T-cell (primary cell): ENCODE measurements at regions not wholly inside any gene's neighbourhood (a gene's known extent, or its start where the extent isn't known, plus 50 kb on each side); places are given as distances from the start of the nearest gene placed in this dataset.

Experiments used
- ATAC-seq, 4 experiments: fragments of 200-7000 bp in 3 of 4; fragments of 150-1000 bp in 1 of 4; cut with Tn5 transposase; replicated peaks in 1 of 4; 1 replicate in 3 of 4; 2 replicates in 1 of 4; pipeline ENCODE4 v1.10.0; 2021; ENCODE audit warnings: moderate library complexity in 3 of 4, mild to moderate bottlenecking in 2 of 4, moderate number of reproducible peaks in 1 of 4
- CTCF ChIA-PET, 2 donors: fragments of 300-600 bp; sonication (Branson Sonifier 250); formaldehyde crosslinking; loops; one replicate each; lab custom pipeline; 2022; ENCODE audit warnings: antibody characterized with exemption in 2 of 2; lab: Charles Lee
- POLR2A ChIA-PET, 2 donors: fragments of 300-600 bp; sonication (Branson Sonifier 250); formaldehyde crosslinking; loops; one replicate each; lab custom pipeline; 2022; ENCODE audit warnings: antibody characterized with exemption in 2 of 2; lab: Charles Lee
- DNase-seq, 35 experiments: peaks; one replicate each; pipeline versions ENCODE4 v3.0.0 to v3.0.0-alpha.2; 2013 to 2023
- H3K27ac ChIP-seq: one replicate; pipeline ENCODE4 v1.5.1; 2013; ENCODE audit warnings: low read length
- H3K27me3 ChIP-seq, 2 experiments: replicated peaks in 1 of 2; 1 replicate in 1 of 2; 2 replicates in 1 of 2; pipeline versions ENCODE4 v1.6.1 to v1.7.0; 2013; ENCODE audit warnings: low read length in 1 of 2, mixed read lengths in 1 of 2; ENCODE audit not compliant: control insufficient read depth in 2 of 2, insufficient read depth in 2 of 2; ENCODE audit errors: extremely low read depth in 1 of 2
- H3K36me3 ChIP-seq, 2 donors: 1 replicate in 1 of 2; 2 replicates in 1 of 2; pipeline versions ENCODE4 v1.6.1 to v1.7.0; 2013; ENCODE audit warnings: low read length in 1 of 2; ENCODE audit not compliant: control insufficient read depth in 2 of 2, insufficient read depth in 1 of 2; ENCODE audit errors: extremely low read depth in 1 of 2
- H3K4me1 ChIP-seq, 2 experiments: 1 replicate in 1 of 2; 2 replicates in 1 of 2; pipeline versions ENCODE4 v1.6.1 to v1.7.0; 2013; ENCODE audit warnings: low read length in 2 of 2, mixed read lengths in 1 of 2; ENCODE audit not compliant: insufficient read depth in 2 of 2, control insufficient read depth in 1 of 2; ENCODE audit errors: extremely low read depth in 1 of 2
- H3K4me3 ChIP-seq, 2 donors: 1 replicate in 1 of 2; 2 replicates in 1 of 2; pipeline versions ENCODE4 v1.5.1 to v1.7.0; 2013; ENCODE audit warnings: mild to moderate bottlenecking in 2 of 2, low read length in 1 of 2, moderate library complexity in 1 of 2; ENCODE audit not compliant: control insufficient read depth in 1 of 2; ENCODE audit errors: extremely low read depth in 1 of 2
- H3K9me3 ChIP-seq: 2 replicates; pipeline ENCODE4 v1.7.0; 2013
- H3K27ac Mint-ChIP-seq, 2 donors: one replicate each; pipeline ENCODE4 v1.8.0; 2020 to 2021; ENCODE audit warnings: mild to moderate bottlenecking in 2 of 2, mixed read lengths in 2 of 2
- H3K27me3 Mint-ChIP-seq, 2 donors: one replicate each; pipeline ENCODE4 v1.8.0; 2021 to 2022; ENCODE audit warnings: mixed read lengths in 2 of 2
- H3K36me3 Mint-ChIP-seq: one replicate; pipeline ENCODE4 v1.8.0; 2021; ENCODE audit warnings: mixed read lengths
- H3K4me1 Mint-ChIP-seq, 3 donors: one replicate each; pipeline ENCODE4 v1.8.0; 2020 to 2022; ENCODE audit warnings: mixed read lengths in 3 of 3, mild to moderate bottlenecking in 1 of 3
- H3K4me3 Mint-ChIP-seq, 3 donors: one replicate each; pipeline ENCODE4 v1.8.0; 2020 to 2022; ENCODE audit warnings: mild to moderate bottlenecking in 3 of 3, mixed read lengths in 3 of 3, moderate library complexity in 3 of 3
- H3K9me3 Mint-ChIP-seq, 3 donors: one replicate each; pipeline ENCODE4 v1.8.0; 2020 to 2022; ENCODE audit warnings: mixed read lengths in 3 of 3
- WGBS: methylation state at CpG from one replicate; pipeline ENCODE4 v1.1.5; 2013; ENCODE audit warnings: missing lambda C conversion rate; ENCODE audit not compliant: insufficient coverage; 5-methylcytosine and 5-hydroxymethylcytosine counted together

GRCh38 chr5:1704676-1705075 lies 95.0 kb downstream of the MRPL36 start:
- ATAC-seq (no peak), DNase-seq (no peak)
- no peak overlapping the region for H3K27ac Mint-ChIP-seq
- Histone ChIP-seq H3K4me3 (no peak overlapping the region), H3K4me1 (no peaks in the 10 kb centered on the region), H3K27me3 (peaks cover 4 to 47% of the 10 kb centered on the region in 2 experiments), H3K9me3 (no peaks in the 10 kb centered on the region), H3K36me3 (no peaks in the 10 kb centered on the region), H3K27ac (no peak overlapping the region)
- peaks cover 19 to 36% of the 10 kb centered on the region in 2 donors for H3K27me3 Mint-ChIP-seq
- peaks cover 7 to 11% (median 9%) of the 10 kb centered on the region in 3 donors for H3K4me1 Mint-ChIP-seq
- 65% methylated on average over 5 of the region's 7 CpGs for WGBS
- H3K4me3 Mint-ChIP-seq, result no peak overlapping the region
- CTCF ChIA-PET, result no interaction called here
- H3K36me3 Mint-ChIP-seq, result no peaks in the 10 kb centered on the region
- POLR2A ChIA-PET, result no interaction called here
- H3K9me3 Mint-ChIP-seq, result no peaks in the 10 kb centered on the region

GRCh38 chr5:1704266-1704665 lies 95.4 kb downstream of the MRPL36 start:
- Mint-ChIP-seq H3K27ac (no peak overlapping the region), H3K27me3 (peaks cover 16 to 32% of the 10 kb centered on the region in 2 donors), H3K9me3 (no peaks in the 10 kb centered on the region), H3K4me1 (peaks cover 3 to 7% (median 5%) of the 10 kb centered on the region in 3 donors), H3K4me3 (no peak overlapping the region), H3K36me3 (no peaks in the 10 kb centered on the region)
- H3K9me3 ChIP-seq, result no peaks in the 10 kb centered on the region
- ChIA-PET POLR2A (no interaction called here), CTCF (no interaction called here)
- H3K4me3 ChIP-seq, result no peak overlapping the region
- H3K36me3 ChIP-seq, result no peaks in the 10 kb centered on the region
- no peak overlapping the region for H3K27ac ChIP-seq
- ATAC-seq (no peak), DNase-seq (no peak)
- WGBS, result 87% methylated on average over 10 of the region's 13 CpGs
- no peaks in the 10 kb centered on the region for H3K4me1 ChIP-seq
- peaks cover 4 to 47% of the 10 kb centered on the region in 2 experiments for H3K27me3 ChIP-seq

- H3K4me1 Mint-ChIP-seq, result no peaks in the 10 kb centered on the region
- H3K27me3 Mint-ChIP-seq, result peaks cover 11 to 27% of the 10 kb centered on the region in 2 donors
- DNase-seq (no peak), ATAC-seq (no peak)
- Histone ChIP-seq H3K27ac (no peak overlapping the region), H3K27me3 (peaks cover 0 to 43% of the 10 kb centered on the region in 2 experiments), H3K4me1 (no peaks in the 10 kb centered on the region), H3K9me3 (no peaks in the 10 kb centered on the region), H3K36me3 (no peaks in the 10 kb centered on the region), H3K4me3 (no peak overlapping the region)
- CTCF ChIA-PET, result no interaction called here
- H3K9me3 Mint-ChIP-seq, result no peaks in the 10 kb centered on the region
- POLR2A ChIA-PET, result no interaction called here
- no peak overlapping the region for H3K27ac Mint-ChIP-seq
- WGBS, result 86% methylated on average over 20 of the region's 21 CpGs
- no peak overlapping the region for H3K4me3 Mint-ChIP-seq
- no peaks in the 10 kb centered on the region for H3K36me3 Mint-ChIP-seq
Observed at GRCh38 chr5:1703352-1704050, 96.1 kb downstream of the MRPL36 start.

- H3K9me3 ChIP-seq, result no peaks in the 10 kb centered on the region
- WGBS, result 94% methylated on average over 16 of the region's 21 CpGs
- no peak for DNase-seq
- ChIA-PET CTCF (no interaction called here), POLR2A (no interaction called here)
- no peak overlapping the region for H3K27ac Mint-ChIP-seq
- no peaks in the 10 kb centered on the region for H3K36me3 Mint-ChIP-seq
- H3K4me1 ChIP-seq, result no peaks in the 10 kb centered on the region
- no peak overlapping the region for H3K4me3 ChIP-seq
- no peak overlapping the region for H3K4me3 Mint-ChIP-seq
- H3K36me3 ChIP-seq, result no peaks in the 10 kb centered on the region
- H3K27me3 Mint-ChIP-seq, result peaks cover 19 to 26% of the 10 kb centered on the region in 2 donors
- no peak overlapping the region for H3K27ac ChIP-seq
- peaks cover 0 to 37% of the 10 kb centered on the region in 2 experiments for H3K27me3 ChIP-seq
- no peaks in the 10 kb centered on the region for H3K9me3 Mint-ChIP-seq
- no peaks in the 10 kb centered on the region for H3K4me1 Mint-ChIP-seq
- no peak for ATAC-seq
Observed at GRCh38 chr5:1702318-1702717, 97.3 kb downstream of the MRPL36 start.

GRCh38 chr5:1701884-1702283 lies 97.8 kb downstream of the MRPL36 start:
- DNase-seq, result no peak
- POLR2A ChIA-PET, result no interaction called here
- 89% methylated on average over 22 of the region's 22 CpGs for WGBS

GRCh38 chr5:1701216-1701864 lies 98.3 kb downstream of the MRPL36 start:
- 93% methylated on average over 11 of the region's 15 CpGs for WGBS
- no peaks in the 10 kb centered on the region for H3K9me3 Mint-ChIP-seq
- no peak overlapping the region for H3K4me3 Mint-ChIP-seq
- Histone ChIP-seq H3K9me3 (no peaks in the 10 kb centered on the region), H3K27me3 (peaks cover 0 to 37% of the 10 kb centered on the region in 2 experiments), H3K4me3 (no peak overlapping the region), H3K4me1 (no peaks in the 10 kb centered on the region), H3K27ac (no peak overlapping the region), H3K36me3 (no peaks in the 10 kb centered on the region)
- no peak for ATAC-seq
- H3K36me3 Mint-ChIP-seq, result no peaks in the 10 kb centered on the region
- H3K27me3 Mint-ChIP-seq, result peaks cover 19 to 26% of the 10 kb centered on the region in 2 donors
- DNase-seq, result no peak
- H3K27ac Mint-ChIP-seq, result no peak overlapping the region
- H3K4me1 Mint-ChIP-seq, result no peaks in the 10 kb centered on the region
- POLR2A ChIA-PET, result no interaction called here
- CTCF ChIA-PET, result no interaction called here

More at GRCh38 chr5:1701884-1702283, 97.8 kb downstream of the MRPL36 start:
- Histone ChIP-seq H3K4me3 (no peak overlapping the region), H3K9me3 (no peaks in the 10 kb centered on the region), H3K27ac (no peak overlapping the region), H3K27me3 (peaks cover 0 to 37% of the 10 kb centered on the region in 2 experiments), H3K36me3 (no peaks in the 10 kb centered on the region), H3K4me1 (no peaks in the 10 kb centered on the region)
- no peak overlapping the region for H3K27ac Mint-ChIP-seq
- ATAC-seq, result no peak
- H3K4me1 Mint-ChIP-seq, result no peaks in the 10 kb centered on the region
- CTCF ChIA-PET, result no interaction called here
- peaks cover 19 to 26% of the 10 kb centered on the region in 2 donors for H3K27me3 Mint-ChIP-seq
- H3K36me3 Mint-ChIP-seq, result no peaks in the 10 kb centered on the region
- no peaks in the 10 kb centered on the region for H3K9me3 Mint-ChIP-seq
- H3K4me3 Mint-ChIP-seq, result no peak overlapping the region
